ENCODE measurements at regions not wholly inside any gene's neighbourhood (a gene's known extent, or its start where the extent isn't known, plus 50 kb on each side); places are given as distances from the start of the nearest gene placed in this dataset.
"Not testable (repeated sequence)": the region's sequence is repeated elsewhere in the genome, so short reads cannot be mapped to it uniquely, and the experiment has no call there.

- no peak overlapping the region for H3K27ac ChIP-seq (ENCODE audit: low read depth in 2 of 2, low read length in 2 of 2)
- H3K27me3 ChIP-seq (ENCODE audit: control insufficient read depth in 2 of 2, insufficient read depth in 2 of 2, low read length in 2 of 2) = no peaks in the 10 kb centered on the region
- no peaks in the 10 kb centered on the region for H3K4me1 ChIP-seq (ENCODE audit: control insufficient read depth in 2 of 2, insufficient read depth in 2 of 2, low read length in 2 of 2)
- no peaks in the 10 kb centered on the region for H3K36me3 ChIP-seq (ENCODE audit: control insufficient read depth in 2 of 2, insufficient read depth in 2 of 2, low read length in 2 of 2)
- no peak overlapping the region for H3K4me3 ChIP-seq (ENCODE audit: low read length in 2 of 2)
- H3K9me3 ChIP-seq (ENCODE audit: control insufficient read depth in 2 of 2, low read length in 2 of 2) = no peaks in the 10 kb centered on the region
- no peak overlapping the region for H3K9ac ChIP-seq (ENCODE audit: low read depth in 1 of 2, low read length in 2 of 2)
Measured at GRCh38 chr2:107719141-107719540, 107.6 kb upstream of the RGPD4 start.

GRCh38 chr2:107719836-107720235, 106.9 kb upstream of the RGPD4 start:
- H3K36me3 ChIP-seq (ENCODE audit: control insufficient read depth in 2 of 2, insufficient read depth in 2 of 2, low read length in 2 of 2) = no peaks in the 10 kb centered on the region
- H3K4me1 ChIP-seq (ENCODE audit: control insufficient read depth in 2 of 2, insufficient read depth in 2 of 2, low read length in 2 of 2) = no peaks in the 10 kb centered on the region
- H3K9ac ChIP-seq (ENCODE audit: low read depth in 1 of 2, low read length in 2 of 2) = no peak overlapping the region
- H3K9me3 ChIP-seq (ENCODE audit: control insufficient read depth in 2 of 2, low read length in 2 of 2) = no peaks in the 10 kb centered on the region
- H3K4me3 ChIP-seq (ENCODE audit: low read length in 2 of 2) = no peak overlapping the region
- H3K27me3 ChIP-seq (ENCODE audit: control insufficient read depth in 2 of 2, insufficient read depth in 2 of 2, low read length in 2 of 2) = no peaks in the 10 kb centered on the region
- no peak overlapping the region for H3K27ac ChIP-seq (ENCODE audit: low read depth in 2 of 2, low read length in 2 of 2)

- Histone ChIP-seq H3K27ac (ENCODE audit: low read depth in 2 of 2, low read length in 2 of 2) (no peak overlapping the region), H3K4me3 (ENCODE audit: low read length in 2 of 2) (no peak overlapping the region), H3K27me3 (ENCODE audit: control insufficient read depth in 2 of 2, insufficient read depth in 2 of 2, low read length in 2 of 2) (no peaks in the 10 kb centered on the region), H3K9me3 (ENCODE audit: control insufficient read depth in 2 of 2, low read length in 2 of 2) (no peaks in the 10 kb centered on the region), H3K36me3 (ENCODE audit: control insufficient read depth in 2 of 2, insufficient read depth in 2 of 2, low read length in 2 of 2) (no peaks in the 10 kb centered on the region), H3K4me1 (ENCODE audit: control insufficient read depth in 2 of 2, insufficient read depth in 2 of 2, low read length in 2 of 2) (no peaks in the 10 kb centered on the region), H3K9ac (ENCODE audit: low read depth in 1 of 2, low read length in 2 of 2) (no peak overlapping the region)
Measured at GRCh38 chr2:107721178-107721577, 105.5 kb upstream of the RGPD4 start.

DNA sequence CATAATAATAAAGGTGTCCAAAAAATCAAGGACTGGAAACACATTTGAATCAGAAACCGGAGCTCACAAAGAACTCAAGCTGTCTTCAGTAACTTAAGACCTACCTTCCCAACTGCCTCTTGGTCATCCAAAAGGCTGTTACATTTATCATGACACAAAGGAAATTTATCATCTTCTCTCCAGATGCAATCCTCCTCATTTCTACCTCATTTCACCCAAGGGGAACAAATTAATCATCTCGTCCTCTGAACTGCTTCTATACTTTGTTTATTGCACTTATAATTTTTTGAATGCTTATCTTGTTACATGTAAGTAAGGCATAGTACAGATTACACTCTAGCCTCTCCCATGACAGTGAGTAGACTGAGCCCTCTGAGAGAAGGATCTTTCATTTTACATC, 105.1 kb upstream of the RGPD4 start:
- Histone ChIP-seq H3K36me3 (ENCODE audit: control insufficient read depth in 2 of 2, insufficient read depth in 2 of 2, low read length in 2 of 2) (no peaks in the 10 kb centered on the region), H3K27ac (ENCODE audit: low read depth in 2 of 2, low read length in 2 of 2) (no peak overlapping the region), H3K9me3 (ENCODE audit: control insufficient read depth in 2 of 2, low read length in 2 of 2) (no peaks in the 10 kb centered on the region), H3K27me3 (ENCODE audit: control insufficient read depth in 2 of 2, insufficient read depth in 2 of 2, low read length in 2 of 2) (no peaks in the 10 kb centered on the region), H3K9ac (ENCODE audit: low read depth in 1 of 2, low read length in 2 of 2) (no peak overlapping the region), H3K4me1 (ENCODE audit: control insufficient read depth in 2 of 2, insufficient read depth in 2 of 2, low read length in 2 of 2) (no peaks in the 10 kb centered on the region), H3K4me3 (ENCODE audit: low read length in 2 of 2) (no peak overlapping the region)

DNA sequence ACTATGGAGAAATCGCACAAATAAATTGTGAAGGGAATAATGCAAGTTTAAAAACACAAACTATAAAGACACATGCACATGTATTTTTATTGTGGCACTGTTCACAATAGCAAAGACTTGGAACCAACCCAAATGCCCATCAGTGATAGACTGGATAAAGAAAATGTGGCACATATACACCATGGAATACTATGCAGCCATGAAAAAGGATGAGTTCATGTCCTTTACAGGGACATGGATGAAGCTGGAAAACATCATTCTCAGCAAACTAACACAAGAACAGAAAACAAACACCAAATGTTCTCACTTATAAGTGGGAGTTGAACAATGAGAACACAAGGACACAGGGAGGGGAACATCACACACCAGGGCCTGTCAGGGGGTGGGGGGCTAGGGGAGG, 100.9 kb upstream of the RGPD4 start:
- H3K27ac ChIP-seq (ENCODE audit: low read depth in 2 of 2, low read length in 2 of 2); H3K27me3 ChIP-seq (ENCODE audit: control insufficient read depth in 2 of 2, insufficient read depth in 2 of 2, low read length in 2 of 2); H3K36me3 ChIP-seq (ENCODE audit: control insufficient read depth in 2 of 2, insufficient read depth in 2 of 2, low read length in 2 of 2); H3K9me3 ChIP-seq (ENCODE audit: control insufficient read depth in 2 of 2, low read length in 2 of 2); H3K4me3 ChIP-seq (ENCODE audit: low read length in 2 of 2); H3K9ac ChIP-seq (ENCODE audit: low read depth in 1 of 2, low read length in 2 of 2); H3K4me1 ChIP-seq (ENCODE audit: control insufficient read depth in 2 of 2, insufficient read depth in 2 of 2, low read length in 2 of 2): not testable (repeated sequence)

DNA sequence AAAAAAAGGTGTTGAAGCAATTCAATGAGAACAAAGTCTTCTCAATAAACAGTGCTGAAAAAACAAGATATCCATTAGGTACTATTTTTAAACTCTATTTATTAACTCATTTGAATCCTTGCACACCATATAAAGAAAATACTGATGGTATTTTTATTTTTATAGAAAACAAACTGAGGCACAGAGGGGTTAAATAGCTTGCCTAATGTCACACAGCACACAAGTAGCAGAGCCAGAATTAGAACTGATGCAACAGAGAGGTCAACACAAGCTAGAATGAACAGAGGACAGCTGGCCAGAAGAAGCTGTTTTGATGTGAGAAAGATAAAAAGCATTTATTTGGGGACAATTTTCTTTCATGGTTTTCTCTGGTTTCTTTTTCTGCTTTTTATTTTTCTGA, 99.4 kb upstream of the RGPD4 start:
- Histone ChIP-seq H3K36me3 (ENCODE audit: control insufficient read depth in 2 of 2, insufficient read depth in 2 of 2, low read length in 2 of 2) (no peaks in the 10 kb centered on the region), H3K27me3 (ENCODE audit: control insufficient read depth in 2 of 2, insufficient read depth in 2 of 2, low read length in 2 of 2) (no peaks in the 10 kb centered on the region), H3K27ac (ENCODE audit: low read depth in 2 of 2, low read length in 2 of 2) (no peak overlapping the region), H3K4me1 (ENCODE audit: control insufficient read depth in 2 of 2, insufficient read depth in 2 of 2, low read length in 2 of 2) (no peaks in the 10 kb centered on the region), H3K4me3 (ENCODE audit: low read length in 2 of 2) (no peak overlapping the region), H3K9ac (ENCODE audit: low read depth in 1 of 2, low read length in 2 of 2) (no peak overlapping the region), H3K9me3 (ENCODE audit: control insufficient read depth in 2 of 2, low read length in 2 of 2) (no peaks in the 10 kb centered on the region)

DNA sequence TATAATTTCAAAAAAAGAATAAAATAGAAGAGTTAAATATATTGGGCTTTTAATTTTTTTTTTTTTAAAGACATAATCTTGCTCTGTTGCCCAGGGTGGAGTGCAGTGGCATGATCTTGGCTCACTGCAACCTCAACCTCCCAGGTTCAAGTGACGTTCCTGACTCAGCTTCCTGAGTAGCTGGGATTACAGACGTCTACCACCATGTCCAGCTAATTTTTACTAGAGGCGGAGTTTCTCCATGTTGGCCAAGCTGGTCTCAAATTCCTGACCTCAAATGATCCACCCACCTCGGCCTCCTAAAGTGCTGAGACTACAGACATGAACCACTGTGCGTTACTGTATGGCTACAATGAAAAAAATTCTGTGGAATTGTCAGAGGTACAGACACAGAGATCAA, 98.1 kb upstream of the RGPD4 start:
- Histone ChIP-seq H3K36me3 (ENCODE audit: control insufficient read depth in 2 of 2, insufficient read depth in 2 of 2, low read length in 2 of 2) (no peaks in the 10 kb centered on the region), H3K27ac (ENCODE audit: low read depth in 2 of 2, low read length in 2 of 2) (no peak overlapping the region), H3K4me3 (ENCODE audit: low read length in 2 of 2) (no peak overlapping the region), H3K9ac (ENCODE audit: low read depth in 1 of 2, low read length in 2 of 2) (no peak overlapping the region), H3K27me3 (ENCODE audit: control insufficient read depth in 2 of 2, insufficient read depth in 2 of 2, low read length in 2 of 2) (no peaks in the 10 kb centered on the region), H3K9me3 (ENCODE audit: control insufficient read depth in 2 of 2, low read length in 2 of 2) (no peaks in the 10 kb centered on the region), H3K4me1 (ENCODE audit: control insufficient read depth in 2 of 2, insufficient read depth in 2 of 2, low read length in 2 of 2) (no peaks in the 10 kb centered on the region)

DNA sequence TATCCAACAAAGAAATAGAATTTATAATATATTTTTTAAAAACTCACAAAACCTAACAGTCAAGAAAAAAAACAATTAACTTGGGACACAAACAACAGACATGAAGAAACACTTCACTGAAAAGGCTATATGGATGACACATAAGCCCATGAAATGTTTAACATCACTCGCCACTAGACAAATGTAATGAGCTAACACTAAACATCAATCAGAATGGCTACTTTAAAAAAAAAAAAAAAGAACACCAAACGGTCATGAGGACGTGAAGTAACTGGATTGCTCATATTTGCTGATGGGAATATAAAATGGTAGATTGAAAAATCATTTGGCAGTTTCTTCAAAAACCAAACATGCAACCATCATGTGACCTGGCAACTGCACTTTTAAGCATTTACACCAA, 97.3 kb upstream of the RGPD4 start:
- Histone ChIP-seq H3K9ac (ENCODE audit: low read depth in 1 of 2, low read length in 2 of 2) (no peak overlapping the region), H3K27me3 (ENCODE audit: control insufficient read depth in 2 of 2, insufficient read depth in 2 of 2, low read length in 2 of 2) (no peaks in the 10 kb centered on the region), H3K4me3 (ENCODE audit: low read length in 2 of 2) (no peak overlapping the region), H3K36me3 (ENCODE audit: control insufficient read depth in 2 of 2, insufficient read depth in 2 of 2, low read length in 2 of 2) (no peaks in the 10 kb centered on the region), H3K4me1 (ENCODE audit: control insufficient read depth in 2 of 2, insufficient read depth in 2 of 2, low read length in 2 of 2) (no peaks in the 10 kb centered on the region), H3K27ac (ENCODE audit: low read depth in 2 of 2, low read length in 2 of 2) (no peak overlapping the region), H3K9me3 (ENCODE audit: control insufficient read depth in 2 of 2, low read length in 2 of 2) (no peaks in the 10 kb centered on the region)

DNA sequence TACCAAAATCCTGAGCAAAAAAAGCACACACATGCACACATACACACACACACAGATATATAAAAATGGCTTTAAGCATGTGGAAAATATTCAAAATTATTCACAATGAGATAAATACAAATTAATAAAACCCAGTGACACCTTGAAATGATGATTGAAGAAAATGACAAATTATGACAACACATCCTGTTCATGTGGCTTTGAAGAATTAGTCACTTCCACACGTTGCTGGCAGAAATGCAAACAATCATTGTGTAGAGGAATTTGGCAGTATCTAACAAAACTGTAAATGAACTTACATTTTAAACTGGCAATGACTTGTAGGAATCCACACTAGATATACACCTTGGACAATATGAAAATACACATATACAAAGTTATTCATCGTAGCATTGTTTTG, 95.8 kb upstream of the RGPD4 start:
- no peaks in the 10 kb centered on the region for H3K36me3 ChIP-seq (ENCODE audit: control insufficient read depth in 2 of 2, insufficient read depth in 2 of 2, low read length in 2 of 2)
- no peak overlapping the region for H3K9ac ChIP-seq (ENCODE audit: low read depth in 1 of 2, low read length in 2 of 2)
- no peaks in the 10 kb centered on the region for H3K27me3 ChIP-seq (ENCODE audit: control insufficient read depth in 2 of 2, insufficient read depth in 2 of 2, low read length in 2 of 2)
- H3K27ac ChIP-seq (ENCODE audit: low read depth in 2 of 2, low read length in 2 of 2) = no peak overlapping the region
- no peaks in the 10 kb centered on the region for H3K4me1 ChIP-seq (ENCODE audit: control insufficient read depth in 2 of 2, insufficient read depth in 2 of 2, low read length in 2 of 2)
- H3K9me3 ChIP-seq (ENCODE audit: control insufficient read depth in 2 of 2, low read length in 2 of 2) = no peaks in the 10 kb centered on the region
- no peak overlapping the region for H3K4me3 ChIP-seq (ENCODE audit: low read length in 2 of 2)

- Histone ChIP-seq H3K4me3 (ENCODE audit: low read length in 2 of 2) (no peak overlapping the region), H3K9ac (ENCODE audit: low read depth in 1 of 2, low read length in 2 of 2) (no peak overlapping the region), H3K4me1 (ENCODE audit: control insufficient read depth in 2 of 2, insufficient read depth in 2 of 2, low read length in 2 of 2) (no peaks in the 10 kb centered on the region), H3K27me3 (ENCODE audit: control insufficient read depth in 2 of 2, insufficient read depth in 2 of 2, low read length in 2 of 2) (no peaks in the 10 kb centered on the region), H3K27ac (ENCODE audit: low read depth in 2 of 2, low read length in 2 of 2) (no peak overlapping the region), H3K9me3 (ENCODE audit: control insufficient read depth in 2 of 2, low read length in 2 of 2) (no peaks in the 10 kb centered on the region), H3K36me3 (ENCODE audit: control insufficient read depth in 2 of 2, insufficient read depth in 2 of 2, low read length in 2 of 2) (no peaks in the 10 kb centered on the region)
Measured at GRCh38 chr2:107731435-107731834, 95.3 kb upstream of the RGPD4 start.

DNA sequence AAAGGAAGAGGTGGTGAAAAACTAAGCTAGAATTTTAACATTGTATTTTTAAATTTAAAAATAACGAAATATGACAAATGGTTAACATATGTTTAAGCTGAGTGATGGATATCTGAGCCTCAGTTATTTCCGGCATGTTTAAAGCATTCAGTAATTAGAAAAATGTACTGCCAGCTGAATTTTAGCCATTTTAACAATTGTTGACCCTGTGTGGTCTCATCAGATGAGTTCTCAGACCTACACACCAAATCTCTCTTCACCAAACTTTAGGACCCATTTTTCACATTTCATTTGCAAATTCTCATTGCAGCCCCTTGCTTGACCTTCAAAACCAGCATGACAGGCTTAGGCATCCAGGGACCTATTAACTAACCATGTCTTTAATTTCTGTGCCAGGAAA, 91.5 kb upstream of the RGPD4 start:
- Histone ChIP-seq H3K9ac (ENCODE audit: low read depth in 1 of 2, low read length in 2 of 2) (no peak overlapping the region), H3K9me3 (ENCODE audit: control insufficient read depth in 2 of 2, low read length in 2 of 2) (no peaks in the 10 kb centered on the region), H3K4me1 (ENCODE audit: control insufficient read depth in 2 of 2, insufficient read depth in 2 of 2, low read length in 2 of 2) (no peaks in the 10 kb centered on the region), H3K27me3 (ENCODE audit: control insufficient read depth in 2 of 2, insufficient read depth in 2 of 2, low read length in 2 of 2) (no peaks in the 10 kb centered on the region), H3K4me3 (ENCODE audit: low read length in 2 of 2) (no peak overlapping the region), H3K36me3 (ENCODE audit: control insufficient read depth in 2 of 2, insufficient read depth in 2 of 2, low read length in 2 of 2) (no peaks in the 10 kb centered on the region), H3K27ac (ENCODE audit: low read depth in 2 of 2, low read length in 2 of 2) (no peak overlapping the region)

Data from mucosa of rectum (tissue), 2 donors.